ENCODE measurements at regions not wholly inside any gene's neighbourhood (a gene's known extent, or its start where the extent isn't known, plus 50 kb on each side); places are given as distances from the start of the nearest gene placed in this dataset.

DNA sequence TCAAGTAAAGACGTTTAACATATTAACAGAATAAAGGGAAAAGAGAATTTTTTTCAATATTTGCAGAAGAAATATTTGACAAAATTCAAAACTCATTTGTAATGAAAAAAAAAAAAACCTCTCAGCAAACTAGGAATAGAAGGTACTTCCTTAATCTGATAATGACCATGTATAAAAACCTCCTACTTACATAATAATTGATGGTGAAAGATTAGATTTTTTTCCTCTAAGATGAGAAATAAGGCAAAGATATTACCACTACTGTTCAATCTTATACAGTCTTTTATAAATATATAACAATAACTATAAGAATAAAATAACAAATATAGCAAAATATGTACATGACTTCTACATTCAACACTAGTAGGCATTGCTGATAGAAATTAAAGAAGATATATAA lies 424.6 kb upstream of the KLF4 start:
- DNase-seq (ENCODE audit: low read depth, low spot score) (no peak), ATAC-seq (no peak)
- no peaks in the 10 kb centered on the region for H3K4me1 ChIP-seq (ENCODE audit: control insufficient read depth in 1 of 2, insufficient read depth in 2 of 2, low read length in 2 of 2)
- H3K4me2 ChIP-seq (ENCODE audit: low read length), result no peak overlapping the region
- ChIA-PET POLR2A (no interaction called here), CTCF (no interaction called here), RAD21 (ENCODE audit: low non-redundant PET in 1 of 2, low total read pairs in 2 of 2, uncharacterized antibody in 2 of 2, unreplicated experiment in 2 of 2) (no interaction called here)
- BruUV-seq (replicated peaks), result no TSS peak
- no peaks in the 10 kb centered on the region for H3K36me3 ChIP-seq (ENCODE audit: control insufficient read depth in 1 of 2, insufficient read depth in 2 of 2, low read length in 2 of 2)
- H4K20me1 ChIP-seq (ENCODE audit: insufficient read depth), result no peaks in the 10 kb centered on the region
- no peaks in the 10 kb centered on the region for H3K9me3 ChIP-seq (ENCODE audit: control insufficient read depth in 1 of 2, insufficient read depth in 1 of 2, low read depth in 1 of 2, low read length in 2 of 2)
- no peaks in the 10 kb centered on the region for H3K9me2 ChIP-seq (ENCODE audit: insufficient read depth)
- H3K27me3 ChIP-seq (ENCODE audit: insufficient read depth, low read length), result no peaks in the 10 kb centered on the region
- H3K79me2 ChIP-seq (ENCODE audit: insufficient read depth, low read length), result no peaks in the 10 kb centered on the region
- intact Hi-C loops (cut with micrococcal nuclease), result no loop called here
- no peak overlapping the region for H3K27ac ChIP-seq (ENCODE audit: low read depth, low read length)
- TF ChIP-seq ZNF274 (IDR thresholded peaks at IDR 0.05; ENCODE audit: low read depth, low read length), result no peak
- TF ChIP-seq CBX3 (IDR thresholded peaks at IDR 0.05; ENCODE audit: low read depth), result no peak
- TF ChIP-seq TCF7L2 (IDR thresholded peaks at IDR 0.05; ENCODE audit: borderline replicate concordance, extremely low read depth, insufficient read depth, insufficient read length), result no peak
- TF ChIP-seq RAD21 (IDR thresholded peaks at IDR 0.05; ENCODE audit: low read depth), result no peak
- TF ChIP-seq SIN3A (IDR thresholded peaks at IDR 0.05; ENCODE audit: low read depth), result no peak
- TF ChIP-seq POLR2AphosphoS5 (IDR thresholded peaks at IDR 0.05; ENCODE audit: low read depth, low read length), result no peak
- TF ChIP-seq, protein P1, sequence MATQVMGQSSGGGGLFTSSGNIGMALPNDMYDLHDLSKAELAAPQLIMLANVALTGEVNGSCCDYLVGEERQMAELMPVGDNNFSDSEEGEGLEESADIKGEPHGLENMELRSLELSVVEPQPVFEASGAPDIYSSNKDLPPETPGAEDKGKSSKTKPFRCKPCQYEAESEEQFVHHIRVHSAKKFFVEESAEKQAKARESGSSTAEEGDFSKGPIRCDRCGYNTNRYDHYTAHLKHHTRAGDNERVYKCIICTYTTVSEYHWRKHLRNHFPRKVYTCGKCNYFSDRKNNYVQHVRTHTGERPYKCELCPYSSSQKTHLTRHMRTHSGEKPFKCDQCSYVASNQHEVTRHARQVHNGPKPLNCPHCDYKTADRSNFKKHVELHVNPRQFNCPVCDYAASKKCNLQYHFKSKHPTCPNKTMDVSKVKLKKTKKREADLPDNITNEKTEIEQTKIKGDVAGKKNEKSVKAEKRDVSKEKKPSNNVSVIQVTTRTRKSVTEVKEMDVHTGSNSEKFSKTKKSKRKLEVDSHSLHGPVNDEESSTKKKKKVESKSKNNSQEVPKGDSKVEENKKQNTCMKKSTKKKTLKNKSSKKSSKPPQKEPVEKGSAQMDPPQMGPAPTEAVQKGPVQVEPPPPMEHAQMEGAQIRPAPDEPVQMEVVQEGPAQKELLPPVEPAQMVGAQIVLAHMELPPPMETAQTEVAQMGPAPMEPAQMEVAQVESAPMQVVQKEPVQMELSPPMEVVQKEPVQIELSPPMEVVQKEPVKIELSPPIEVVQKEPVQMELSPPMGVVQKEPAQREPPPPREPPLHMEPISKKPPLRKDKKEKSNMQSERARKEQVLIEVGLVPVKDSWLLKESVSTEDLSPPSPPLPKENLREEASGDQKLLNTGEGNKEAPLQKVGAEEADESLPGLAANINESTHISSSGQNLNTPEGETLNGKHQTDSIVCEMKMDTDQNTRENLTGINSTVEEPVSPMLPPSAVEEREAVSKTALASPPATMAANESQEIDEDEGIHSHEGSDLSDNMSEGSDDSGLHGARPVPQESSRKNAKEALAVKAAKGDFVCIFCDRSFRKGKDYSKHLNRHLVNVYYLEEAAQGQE (IDR thresholded peaks at IDR 0.05; ENCODE audit: low read depth), result no peak
- no peak for TF ChIP-seq SRF (IDR thresholded peaks at IDR 0.05; ENCODE audit: low read depth)
- TF ChIP-seq EZH2phosphoT487 (IDR thresholded peaks at IDR 0.05; ENCODE audit: borderline replicate concordance), result no peak
- TF ChIP-seq ZFX (IDR thresholded peaks at IDR 0.05), result no peak
- TF ChIP-seq, protein P2, sequence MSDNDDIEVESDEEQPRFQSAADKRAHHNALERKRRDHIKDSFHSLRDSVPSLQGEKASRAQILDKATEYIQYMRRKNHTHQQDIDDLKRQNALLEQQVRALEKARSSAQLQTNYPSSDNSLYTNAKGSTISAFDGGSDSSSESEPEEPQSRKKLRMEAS (IDR thresholded peaks at IDR 0.05), result no peak
- TF ChIP-seq, protein P3, sequence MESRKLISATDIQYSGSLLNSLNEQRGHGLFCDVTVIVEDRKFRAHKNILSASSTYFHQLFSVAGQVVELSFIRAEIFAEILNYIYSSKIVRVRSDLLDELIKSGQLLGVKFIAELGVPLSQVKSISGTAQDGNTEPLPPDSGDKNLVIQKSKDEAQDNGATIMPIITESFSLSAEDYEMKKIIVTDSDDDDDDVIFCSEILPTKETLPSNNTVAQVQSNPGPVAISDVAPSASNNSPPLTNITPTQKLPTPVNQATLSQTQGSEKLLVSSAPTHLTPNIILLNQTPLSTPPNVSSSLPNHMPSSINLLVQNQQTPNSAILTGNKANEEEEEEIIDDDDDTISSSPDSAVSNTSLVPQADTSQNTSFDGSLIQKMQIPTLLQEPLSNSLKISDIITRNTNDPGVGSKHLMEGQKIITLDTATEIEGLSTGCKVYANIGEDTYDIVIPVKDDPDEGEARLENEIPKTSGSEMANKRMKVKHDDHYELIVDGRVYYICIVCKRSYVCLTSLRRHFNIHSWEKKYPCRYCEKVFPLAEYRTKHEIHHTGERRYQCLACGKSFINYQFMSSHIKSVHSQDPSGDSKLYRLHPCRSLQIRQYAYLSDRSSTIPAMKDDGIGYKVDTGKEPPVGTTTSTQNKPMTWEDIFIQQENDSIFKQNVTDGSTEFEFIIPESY (IDR thresholded peaks at IDR 0.05; ENCODE audit: extremely low read depth, insufficient replicate concordance, low read length), result no peak
- no peak for TF ChIP-seq CEBPB (IDR thresholded peaks at IDR 0.05; ENCODE audit: low read depth)
- TF ChIP-seq, protein P4, sequence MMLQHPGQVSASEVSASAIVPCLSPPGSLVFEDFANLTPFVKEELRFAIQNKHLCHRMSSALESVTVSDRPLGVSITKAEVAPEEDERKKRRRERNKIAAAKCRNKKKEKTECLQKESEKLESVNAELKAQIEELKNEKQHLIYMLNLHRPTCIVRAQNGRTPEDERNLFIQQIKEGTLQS (IDR thresholded peaks at IDR 0.05), result no peak
- TF ChIP-seq POLR2A (IDR thresholded peaks at IDR 0.05; ENCODE audit: borderline replicate concordance, extremely low read depth, insufficient read depth, insufficient read length), result no peak
- no peak for TF ChIP-seq EZH2 (IDR thresholded peaks at IDR 0.05)
- TF ChIP-seq SP1 (IDR thresholded peaks at IDR 0.05; ENCODE audit: low read depth), result no peak
- H3K4me3 ChIP-seq (replicated peaks in 1 of 2; ENCODE audit: low read depth in 1 of 2, low read length in 2 of 2), result no peak overlapping the region
- H3K9ac ChIP-seq (ENCODE audit: low read length), result no peak overlapping the region
- no peak overlapping the region for H2AFZ ChIP-seq (ENCODE audit: low read depth, low read length, poor library complexity, severe bottlenecking)

Data from HCT116 (cell line).